PC-3 (cell line): ENCODE measurements at regions not wholly inside any gene's neighbourhood (a gene's known extent, or its start where the extent isn't known, plus 50 kb on each side); places are given as distances from the start of the nearest gene placed in this dataset.

Source experiments
- EZH2 ChIP-seq: fragments of 300-600 bp; sonication (generic); IDR thresholded peaks from one replicate; pipeline ENCODE4 v1.6.1; 2017; ENCODE audit warnings: antibody characterized with exemption, mild to moderate bottlenecking, low read length; ENCODE audit not compliant: unreplicated experiment
- EZH2phosphoT487 ChIP-seq: fragments of 300-600 bp; sonication (generic); IDR thresholded peaks from 2 replicates; pipeline ENCODE4 v1.6.1; 2018; ENCODE audit warnings: mild to moderate bottlenecking, antibody characterized with exemption, low read length, borderline replicate concordance
- TF ChIP-seq, protein P1 (sequence below): fragments of 300-600 bp; sonication (generic); conservative IDR thresholded peaks from 2 replicates; pipeline ENCODE4 v1.5.1; 2017; ENCODE audit warnings: antibody characterized with exemption, low read depth, mild to moderate bottlenecking, low read length

DNA sequence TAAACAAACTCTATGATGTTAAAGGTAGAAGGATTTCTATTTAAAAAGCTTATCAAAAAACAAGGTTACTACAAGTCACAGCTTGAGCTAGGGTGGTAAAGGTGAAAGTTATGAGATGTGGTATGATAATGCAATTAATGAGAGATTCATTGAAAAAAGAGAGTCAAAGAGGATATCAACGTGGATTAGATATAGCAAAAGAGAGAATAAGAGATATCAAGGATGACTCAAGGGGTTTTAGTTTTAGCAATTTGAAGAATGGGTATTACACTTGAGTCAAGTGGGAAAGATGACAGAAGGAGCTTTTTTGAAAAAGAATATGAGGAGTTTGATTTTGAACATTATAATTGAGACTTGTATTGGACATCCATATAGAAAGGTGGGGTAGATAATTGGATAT, 59.8 kb downstream of the NUTM2E start:
- no peak for TF ChIP-seq EZH2phosphoT487
- TF ChIP-seq, protein P1, sequence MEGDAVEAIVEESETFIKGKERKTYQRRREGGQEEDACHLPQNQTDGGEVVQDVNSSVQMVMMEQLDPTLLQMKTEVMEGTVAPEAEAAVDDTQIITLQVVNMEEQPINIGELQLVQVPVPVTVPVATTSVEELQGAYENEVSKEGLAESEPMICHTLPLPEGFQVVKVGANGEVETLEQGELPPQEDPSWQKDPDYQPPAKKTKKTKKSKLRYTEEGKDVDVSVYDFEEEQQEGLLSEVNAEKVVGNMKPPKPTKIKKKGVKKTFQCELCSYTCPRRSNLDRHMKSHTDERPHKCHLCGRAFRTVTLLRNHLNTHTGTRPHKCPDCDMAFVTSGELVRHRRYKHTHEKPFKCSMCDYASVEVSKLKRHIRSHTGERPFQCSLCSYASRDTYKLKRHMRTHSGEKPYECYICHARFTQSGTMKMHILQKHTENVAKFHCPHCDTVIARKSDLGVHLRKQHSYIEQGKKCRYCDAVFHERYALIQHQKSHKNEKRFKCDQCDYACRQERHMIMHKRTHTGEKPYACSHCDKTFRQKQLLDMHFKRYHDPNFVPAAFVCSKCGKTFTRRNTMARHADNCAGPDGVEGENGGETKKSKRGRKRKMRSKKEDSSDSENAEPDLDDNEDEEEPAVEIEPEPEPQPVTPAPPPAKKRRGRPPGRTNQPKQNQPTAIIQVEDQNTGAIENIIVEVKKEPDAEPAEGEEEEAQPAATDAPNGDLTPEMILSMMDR = no peak
- TF ChIP-seq EZH2 = no peak
